HepG2 (cell line): ENCODE measurements at regions not wholly inside any gene's neighbourhood (a gene's known extent, or its start where the extent isn't known, plus 50 kb on each side); places are given as distances from the start of the nearest gene placed in this dataset.

Experiments
- ATAC-seq: fragments of 200-7000 bp; cut with Tn5 transposase; 3 replicates; pipeline ENCODE4 v1.9.1; 2020; ENCODE audit warnings: mild to moderate bottlenecking, moderate library complexity
- BruUV-seq: library from RNA; stranded (reverse); fragments of 400-500 nt; replicated peaks from 2 replicates; lab custom pipeline; 2021; lab: Mats Ljungman, UMichigan
- CTCF ChIA-PET: fragments of 300-600 bp; formaldehyde crosslinking; extraction: SDS; loops from one replicate; lab custom pipeline; 2021; ENCODE audit warnings: low total read pairs, inconsistent platforms, low intra/inter-chr PET ratio; lab: Yijun Ruan, JAX
- POLR2A ChIA-PET: fragments of 350-600 bp; sonication (Branson Sonifier 250); formaldehyde crosslinking; loops from one replicate; lab custom pipeline; 2020; ENCODE audit warnings: antibody characterized with exemption, inconsistent platforms; lab: Yijun Ruan, JAX
- DNase-seq: peaks from one replicate; pipeline ENCODE4 v3.0.0-alpha.2; 2015; ENCODE audit warnings: low spot score
- FAIRE-seq: peaks from 3 replicates; lab custom pipeline; 2011; peaks lifted over from hg19 to GRCh38; lab: Jason Lieb, UNC
- H2AFZ ChIP-seq: one replicate; pipeline ENCODE4 v1.6.1; 2011; ENCODE audit warnings: low read length, inconsistent platforms
- H3K27ac ChIP-seq: fragments of 300-600 bp; 3 replicates; pipeline ENCODE4 v1.8.0; 2011; ENCODE audit warnings: mixed run types, mild to moderate bottlenecking, mixed read lengths, low read length, inconsistent platforms; ENCODE audit not compliant: insufficient read depth; ENCODE audit errors: extremely low read length
- H3K27me3 ChIP-seq, 2 experiments: fragments of 200-600 bp in 1 of 2; 2 replicates in 1 of 2; 3 replicates in 1 of 2; pipeline versions ENCODE4 v1.6.0 to v1.8.0; 2011; ENCODE audit warnings: low read length in 2 of 2, mild to moderate bottlenecking in 2 of 2, moderate library complexity in 2 of 2, inconsistent platforms in 1 of 2; ENCODE audit not compliant: insufficient read depth in 2 of 2, control insufficient read depth in 1 of 2
- H3K36me3 ChIP-seq, 2 experiments: fragments of 200-600 bp in 1 of 2; replicated peaks in 1 of 2; 2 replicates in 1 of 2; 3 replicates in 1 of 2; pipeline versions ENCODE4 v1.5.1 to v1.8.0; 2011; ENCODE audit warnings: low read length in 2 of 2, inconsistent platforms in 1 of 2; ENCODE audit not compliant: insufficient read depth in 2 of 2, control insufficient read depth in 1 of 2
- H3K4me1 ChIP-seq: 2 replicates; pipeline ENCODE4 v1.5.1; 2012; ENCODE audit warnings: low read length, inconsistent platforms; ENCODE audit not compliant: insufficient read depth
- H3K4me2 ChIP-seq: 2 replicates; pipeline ENCODE4 v1.6.0; 2011; ENCODE audit warnings: low read depth, low read length, inconsistent platforms
- H3K4me3 ChIP-seq, 3 experiments: fragments of 200-600 bp in 1 of 3; sonication (generic), shearing (Covaris generic) in 1 of 3; replicated peaks in 1 of 3; 2 replicates each; pipeline ENCODE4 v1.5.1; 2011 to 2016; ENCODE audit warnings: low read length in 3 of 3, inconsistent platforms in 2 of 3, low read depth in 2 of 3, mild to moderate bottlenecking in 2 of 3, control low read depth in 1 of 3, mixed read lengths in 1 of 3; ENCODE audit not compliant: insufficient read depth in 1 of 3
- H3K79me2 ChIP-seq: one replicate; pipeline ENCODE4 v1.6.1; 2011; ENCODE audit warnings: low read length, inconsistent platforms; ENCODE audit not compliant: insufficient read depth
- H3K9ac ChIP-seq: 2 replicates; pipeline ENCODE4 v1.6.0; 2011; ENCODE audit warnings: mild to moderate bottlenecking, low read depth, low read length, inconsistent platforms; ENCODE audit not compliant: insufficient read depth
- H3K9me3 ChIP-seq: 2 replicates; pipeline ENCODE4 v1.5.1; 2012; ENCODE audit warnings: mild to moderate bottlenecking, low read length
- H4K20me1 ChIP-seq: 2 replicates; pipeline ENCODE4 v1.6.0; 2011; ENCODE audit warnings: inconsistent platforms, mild to moderate bottlenecking, low read length, moderate library complexity; ENCODE audit not compliant: insufficient read depth
- CERS6 ChIP-seq: sonication (generic); formaldehyde crosslinking; IDR thresholded peaks from 2 replicates; pipeline ENCODE4 v1.5.0; 2020; ENCODE audit warnings: missing genetic modification reagents
- DZIP1 ChIP-seq: sonication (generic); formaldehyde crosslinking; IDR thresholded peaks from 2 replicates; pipeline ENCODE4 v1.5.0; 2020; ENCODE audit warnings: mild to moderate bottlenecking, missing genetic modification reagents
- MAFG ChIP-seq: sonication (generic); formaldehyde crosslinking; IDR thresholded peaks from 2 replicates; pipeline ENCODE4 v1.5.1; 2020; ENCODE audit warnings: mild to moderate bottlenecking, missing genetic modification reagents
- MEF2D ChIP-seq: sonication (generic); formaldehyde crosslinking; IDR thresholded peaks from 2 replicates; pipeline ENCODE4 v1.5.1; 2020; ENCODE audit warnings: mild to moderate bottlenecking, missing genetic modification reagents
- NFIC ChIP-seq: IDR thresholded peaks from 2 replicates; pipeline ENCODE4 v1.6.1; 2012; ENCODE audit warnings: mild to moderate bottlenecking, low read length, inconsistent platforms
- RBFOX2 ChIP-seq: fragments of 200-400 bp; formaldehyde crosslinking; IDR thresholded peaks from 2 replicates; pipeline ENCODE4 v1.6.1; 2017; ENCODE audit warnings: low read depth, mild to moderate bottlenecking, low read length
- SNAPC2 ChIP-seq: sonication (generic); formaldehyde crosslinking; IDR thresholded peaks from 2 replicates; pipeline ENCODE4 v1.8.1; 2022; ENCODE audit warnings: mild to moderate bottlenecking, missing genetic modification reagents
- XBP1 ChIP-seq: sonication (generic); formaldehyde crosslinking; IDR thresholded peaks from 2 replicates; pipeline ENCODE4 v1.5.0; 2020; ENCODE audit warnings: missing genetic modification reagents
- ZBTB33 ChIP-seq: sonication (generic); formaldehyde crosslinking; IDR thresholded peaks from 2 replicates; pipeline ENCODE4 v1.4.0; 2020; ENCODE audit warnings: missing genetic modification reagents
- ZEB1 ChIP-seq: IDR thresholded peaks from 2 replicates; pipeline ENCODE4 v1.6.1; 2012; ENCODE audit warnings: mild to moderate bottlenecking, low read depth, inconsistent platforms; ENCODE audit not compliant: insufficient replicate concordance
- ZFAT ChIP-seq: sonication (generic); formaldehyde crosslinking; conservative IDR thresholded peaks from 2 replicates; pipeline ENCODE4 v1.8.1; 2023; ENCODE audit warnings: missing genetic modification reagents, inconsistent platforms
- ZGPAT ChIP-seq: IDR thresholded peaks from 2 replicates; pipeline ENCODE4 v1.6.1; 2016; ENCODE audit warnings: mild to moderate bottlenecking
- ZNF652 ChIP-seq: IDR thresholded peaks from 2 replicates; pipeline ENCODE4 v1.6.1; 2016; ENCODE audit warnings: low read depth, borderline replicate concordance
- WGBS: methylation state at CpG from one replicate; pipeline ENCODE4 v1.1.6; 2017; ENCODE audit warnings: low lambda C conversion rate; 5-methylcytosine and 5-hydroxymethylcytosine counted together
- in situ Hi-C: cut with HindIII; loops from 2 replicates; pipeline ENCODE4 v1.10.0; 2017; ENCODE audit warnings: low pct_unique_long_range_greater_than_20kb; ENCODE audit not compliant: extremely low pct_ligation_motif_present
- intact Hi-C: fragments of 100-400 bp; cut with micrococcal nuclease; formaldehyde crosslinking; loops from one replicate; pipeline ENCODE4 v1.10.0; 2022; ENCODE audit not compliant: unreplicated experiment

GRCh38 chr9:26513730-26514129, 378.9 kb downstream of the CAAP1 start:
- no peaks in the 10 kb centered on the region for H3K36me3 ChIP-seq
- ChIA-PET POLR2A (no interaction called here), CTCF (no interaction called here)
- in situ Hi-C loops = no loop called here
- FAIRE-seq = no peak
- H3K4me3 ChIP-seq = no peak overlapping the region
- H3K4me2 ChIP-seq = no peak overlapping the region
- no peak overlapping the region for H3K27ac ChIP-seq
- BruUV-seq = no TSS peak
- no peaks in the 10 kb centered on the region for H3K9me3 ChIP-seq
- 0% methylated on average over 4 of the region's 4 CpGs for WGBS
- no peak for ATAC-seq
- no peak overlapping the region for H2AFZ ChIP-seq
- no peaks in the 10 kb centered on the region for H3K4me1 ChIP-seq
- TF ChIP-seq NFIC (no peak), DZIP1 (CRISPR knock-in tag) (no peak)
- no peaks in the 10 kb centered on the region for H3K79me2 ChIP-seq
- H4K20me1 ChIP-seq = no peaks in the 10 kb centered on the region
- H3K27me3 ChIP-seq = no peaks in the 10 kb centered on the region
- H3K9ac ChIP-seq = no peak overlapping the region
- intact Hi-C loops = loop anchor here (1.0 kb wide), 1 partner anchor 19 kb away; no protein-coding TSS in a partner anchor
- DNase-seq = no peak

GRCh38 chr9:26510137-26510536, 382.5 kb downstream of the CAAP1 start:
- Histone ChIP-seq H3K27me3 (no peaks in the 10 kb centered on the region), H3K9me3 (no peaks in the 10 kb centered on the region), H3K9ac (no peak overlapping the region), H3K79me2 (no peaks in the 10 kb centered on the region), H3K27ac (no peak overlapping the region), H2AFZ (no peak overlapping the region), H3K36me3 (no peaks in the 10 kb centered on the region), H4K20me1 (no peaks in the 10 kb centered on the region), H3K4me3 (no peak overlapping the region), H3K4me2 (no peak overlapping the region), H3K4me1 (no peaks in the 10 kb centered on the region)
- ChIA-PET CTCF (no interaction called here), POLR2A (no interaction called here)
- intact Hi-C loops (no loop called here), in situ Hi-C loops (no loop called here)
- BruUV-seq = no TSS peak
- under 1% methylated on average over 3 of the region's 3 CpGs for WGBS
- DNase-seq = no peak
- ATAC-seq = no peak
- FAIRE-seq = no peak
- TF ChIP-seq CERS6 = no peak
- no peak for TF ChIP-seq MAFG (CRISPR knock-in tag)
- no peak for TF ChIP-seq ZFAT (CRISPR knock-in tag)
- no peak for TF ChIP-seq XBP1 (CRISPR knock-in tag)
- no peak for TF ChIP-seq ZEB1
- TF ChIP-seq MEF2D (CRISPR knock-in tag) = no peak
- no peak for TF ChIP-seq ZBTB33 (CRISPR knock-in tag)
- TF ChIP-seq ZGPAT (CRISPR knock-in tag) = no peak
- no peak for TF ChIP-seq SNAPC2 (CRISPR knock-in tag)
- TF ChIP-seq ZNF652 (CRISPR knock-in tag) = no peak
- no peak for TF ChIP-seq RBFOX2
